GM06990 (cell line): ENCODE measurements at regions not wholly inside any gene's neighbourhood (a gene's known extent, or its start where the extent isn't known, plus 50 kb on each side); places are given as distances from the start of the nearest gene placed in this dataset.

Experiments used
- DNase-seq: peaks from one replicate; pipeline ENCODE4 v3.0.0-alpha.2; 2011; ENCODE audit not compliant: insufficient read length; ENCODE audit errors: extremely low read depth
- H3K27me3 ChIP-seq: replicated peaks from 2 replicates; pipeline ENCODE4 v1.6.0; 2011; ENCODE audit warnings: low read length; ENCODE audit not compliant: control insufficient read depth, insufficient read depth
- H3K36me3 ChIP-seq: 2 replicates; pipeline ENCODE4 v1.5.1; 2011; ENCODE audit warnings: low read length; ENCODE audit not compliant: control insufficient read depth, insufficient read depth
- H3K4me3 ChIP-seq: replicated peaks from 2 replicates; pipeline ENCODE4 v1.5.1; 2011; ENCODE audit warnings: low read depth, mild to moderate bottlenecking, control low read depth, low read length
- TF ChIP-seq, protein P1 (sequence below): IDR thresholded peaks from 2 replicates; pipeline ENCODE4 v1.5.1; 2011; ENCODE audit warnings: low read length, control low read depth, mild to moderate bottlenecking, inconsistent platforms; ENCODE audit not compliant: insufficient read depth, poor library complexity, severe bottlenecking

DNA sequence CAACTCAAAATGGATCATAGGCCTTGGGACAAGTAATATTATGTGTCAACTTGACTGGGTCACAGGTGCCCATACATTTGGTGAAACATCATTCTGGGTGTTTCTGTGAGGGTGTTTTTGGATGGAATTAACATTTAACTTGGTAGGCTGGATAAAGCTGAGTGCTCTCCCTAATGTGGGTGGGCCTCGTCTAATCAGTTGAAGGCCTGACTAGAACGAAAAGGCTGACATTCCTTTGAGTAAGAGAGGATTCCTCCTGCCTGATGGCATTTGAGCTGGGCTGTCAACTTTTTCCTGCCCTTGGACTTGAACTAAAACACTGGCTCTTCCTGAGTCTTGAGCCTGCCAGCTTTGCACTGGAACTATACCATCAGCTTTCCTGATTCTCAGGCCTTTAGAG, 93.4 kb upstream of the ESRRB start:
- Histone ChIP-seq H3K4me3 (no peak overlapping the region), H3K36me3 (no peaks in the 10 kb centered on the region), H3K27me3 (no peaks in the 10 kb centered on the region)
- no peak for DNase-seq
- TF ChIP-seq, protein P1, sequence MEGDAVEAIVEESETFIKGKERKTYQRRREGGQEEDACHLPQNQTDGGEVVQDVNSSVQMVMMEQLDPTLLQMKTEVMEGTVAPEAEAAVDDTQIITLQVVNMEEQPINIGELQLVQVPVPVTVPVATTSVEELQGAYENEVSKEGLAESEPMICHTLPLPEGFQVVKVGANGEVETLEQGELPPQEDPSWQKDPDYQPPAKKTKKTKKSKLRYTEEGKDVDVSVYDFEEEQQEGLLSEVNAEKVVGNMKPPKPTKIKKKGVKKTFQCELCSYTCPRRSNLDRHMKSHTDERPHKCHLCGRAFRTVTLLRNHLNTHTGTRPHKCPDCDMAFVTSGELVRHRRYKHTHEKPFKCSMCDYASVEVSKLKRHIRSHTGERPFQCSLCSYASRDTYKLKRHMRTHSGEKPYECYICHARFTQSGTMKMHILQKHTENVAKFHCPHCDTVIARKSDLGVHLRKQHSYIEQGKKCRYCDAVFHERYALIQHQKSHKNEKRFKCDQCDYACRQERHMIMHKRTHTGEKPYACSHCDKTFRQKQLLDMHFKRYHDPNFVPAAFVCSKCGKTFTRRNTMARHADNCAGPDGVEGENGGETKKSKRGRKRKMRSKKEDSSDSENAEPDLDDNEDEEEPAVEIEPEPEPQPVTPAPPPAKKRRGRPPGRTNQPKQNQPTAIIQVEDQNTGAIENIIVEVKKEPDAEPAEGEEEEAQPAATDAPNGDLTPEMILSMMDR, result no peak

DNA sequence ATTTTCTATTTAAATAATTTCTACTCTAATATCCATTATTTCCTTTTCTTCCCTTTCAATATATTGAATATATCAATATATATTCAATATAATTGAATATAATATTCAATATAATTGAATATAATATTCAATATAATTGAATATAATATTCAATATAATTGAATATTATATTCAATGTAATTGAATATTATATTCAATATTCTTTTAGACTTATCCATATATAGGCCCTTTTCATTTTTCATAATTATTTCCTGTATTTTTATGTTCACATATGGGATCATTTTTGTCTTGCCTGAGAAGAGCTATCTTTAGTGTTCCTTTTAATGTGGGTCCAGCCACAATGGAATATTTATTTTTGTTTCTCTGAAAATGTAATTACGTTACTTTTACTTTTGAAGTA, 88.9 kb upstream of the ESRRB start:
- Histone ChIP-seq H3K4me3 (no peak overlapping the region), H3K36me3 (no peaks in the 10 kb centered on the region), H3K27me3 (peaks cover 3% of the 10 kb centered on the region; the same call in 1 of the 2 replicates)
- TF ChIP-seq, protein P1, result no peak
- DNase-seq, result no peak

- Histone ChIP-seq H3K4me3 (no peak overlapping the region), H3K36me3 (no peaks in the 10 kb centered on the region), H3K27me3 (peaks cover 3% of the 10 kb centered on the region; the same call in 1 of the 2 replicates)
- TF ChIP-seq, protein P1, result no peak
- DNase-seq, result no peak
Measured at GRCh38 chr14:76289276-76289675, 86.7 kb upstream of the ESRRB start.

- Histone ChIP-seq H3K4me3 (no peak overlapping the region), H3K27me3 (peaks cover 3% of the 10 kb centered on the region; the same call in 1 of the 2 replicates), H3K36me3 (no peaks in the 10 kb centered on the region)
- no peak for DNase-seq
- TF ChIP-seq, protein P1, result no peak
Measured at GRCh38 chr14:76292561-76292960, 83.4 kb upstream of the ESRRB start.

GRCh38 chr14:76293221-76293620, 82.7 kb upstream of the ESRRB start:
- H3K36me3 ChIP-seq, result no peaks in the 10 kb centered on the region
- no peak overlapping the region for H3K4me3 ChIP-seq
- H3K27me3 ChIP-seq, result peaks cover 3% of the 10 kb centered on the region
- no peak for DNase-seq
- TF ChIP-seq, protein P1, result no peak

DNA sequence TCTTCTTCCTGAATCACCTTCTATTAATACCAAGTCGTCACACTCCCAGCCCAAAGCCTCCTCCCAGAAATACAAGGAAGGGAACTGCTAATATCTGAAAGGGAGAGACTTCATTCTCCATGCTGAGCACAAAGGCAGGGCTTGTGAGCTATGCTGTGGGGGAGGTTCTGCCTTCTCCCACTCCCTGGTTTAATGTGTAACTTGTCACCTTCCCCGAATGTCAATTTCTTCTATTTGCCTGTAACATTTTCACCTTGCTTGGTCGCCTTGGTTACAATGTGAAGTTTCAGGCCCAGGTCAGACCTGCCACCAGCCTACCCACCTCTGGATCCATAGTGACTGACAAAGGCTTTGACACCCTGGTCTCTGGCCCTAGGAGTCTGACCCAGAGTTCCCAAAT, 82.0 kb upstream of the ESRRB start:
- TF ChIP-seq, protein P1, result no peak
- peaks cover 3% of the 10 kb centered on the region for H3K27me3 ChIP-seq

More for the DNA sequence above, 82.0 kb upstream of the ESRRB start:
- no peak overlapping the region for H3K4me3 ChIP-seq
- no peak for DNase-seq
- no peaks in the 10 kb centered on the region for H3K36me3 ChIP-seq
